ENCODE measurements at regions not wholly inside any gene's neighbourhood (a gene's known extent, or its start where the extent isn't known, plus 50 kb on each side); places are given as distances from the start of the nearest gene placed in this dataset.

DNA sequence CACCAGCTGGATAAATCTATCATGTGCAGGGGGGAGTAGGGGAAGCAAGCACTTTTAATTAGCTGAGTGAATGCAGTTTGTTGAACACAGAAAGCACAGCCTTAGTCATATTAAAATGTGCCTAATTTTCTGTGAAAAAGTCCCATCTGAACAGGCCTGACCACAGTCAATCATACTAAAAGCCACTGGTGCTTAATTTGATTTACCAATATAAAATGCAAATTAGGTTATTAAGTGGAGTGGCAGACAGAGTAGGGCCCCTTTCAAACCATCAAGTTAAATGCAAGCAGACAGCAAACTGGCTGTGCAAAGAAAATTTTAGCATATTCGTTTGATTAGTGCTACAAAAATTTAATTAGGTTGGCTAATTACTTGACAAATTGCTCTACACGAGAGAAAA lies 176.1 kb downstream of the ISL1 start:
- 54% methylated on average over 2 of the region's 2 CpGs for WGBS
- Histone ChIP-seq H3K9me3 (ENCODE audit: control insufficient read depth, low read length) (no peaks in the 10 kb centered on the region), H3K27me3 (ENCODE audit: control insufficient read depth, insufficient read depth) (no peaks in the 10 kb centered on the region), H3K27ac (ENCODE audit: low read length) (no peak overlapping the region), H3K4me1 (ENCODE audit: control insufficient read depth, insufficient read depth, low read length) (no peaks in the 10 kb centered on the region), H3K4me3 (ENCODE audit: low read length) (no peak overlapping the region)
- DNase-seq: no peak
- no peak for ATAC-seq
- intact Hi-C loops (cut with DNase I): no loop called here

- ATAC-seq (no peak), DNase-seq (no peak)
- no peak overlapping the region for H3K27ac ChIP-seq (ENCODE audit: low read length)
- H3K4me1 ChIP-seq (ENCODE audit: control insufficient read depth, insufficient read depth, low read length): no peaks in the 10 kb centered on the region
- H3K27me3 ChIP-seq (ENCODE audit: control insufficient read depth, insufficient read depth): no peaks in the 10 kb centered on the region
- intact Hi-C loops (cut with DNase I): no loop called here
- no peak overlapping the region for H3K4me3 ChIP-seq (ENCODE audit: low read length)
- WGBS: 64% methylated on average over 2 of the region's 2 CpGs
- H3K9me3 ChIP-seq (ENCODE audit: control insufficient read depth, low read length): no peaks in the 10 kb centered on the region
Measured at GRCh38 chr5:51559921-51560658, 176.8 kb downstream of the ISL1 start.

DNA sequence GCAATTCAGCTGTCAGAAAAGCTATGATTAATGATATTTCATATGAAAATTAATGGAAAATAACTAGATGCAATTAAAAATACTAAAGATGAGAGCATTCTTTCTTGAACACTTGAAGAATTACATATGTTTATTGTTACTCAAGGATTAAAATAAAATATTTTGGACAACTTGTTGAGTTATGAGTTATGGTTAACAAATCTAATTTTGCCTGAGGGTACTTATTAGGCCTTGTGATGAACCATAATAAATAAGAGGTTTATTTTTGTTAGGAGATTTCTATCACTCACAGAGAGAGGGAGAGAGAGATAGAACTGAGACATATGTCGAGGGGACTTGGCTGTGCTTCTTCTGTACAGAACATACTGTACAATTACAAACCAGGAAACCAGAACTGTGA lies 183.7 kb downstream of the ISL1 start:
- WGBS: 31% methylated on average over 1 of the region's 1 CpG
- H3K27me3 ChIP-seq (ENCODE audit: control insufficient read depth, insufficient read depth): no peaks in the 10 kb centered on the region
- H3K4me3 ChIP-seq (ENCODE audit: low read length): no peak overlapping the region
- DNase-seq: no peak
- intact Hi-C loops (cut with DNase I): no loop called here
- H3K27ac ChIP-seq (ENCODE audit: low read length): no peak overlapping the region
- no peaks in the 10 kb centered on the region for H3K9me3 ChIP-seq (ENCODE audit: control insufficient read depth, low read length)
- H3K4me1 ChIP-seq (ENCODE audit: control insufficient read depth, insufficient read depth, low read length): no peaks in the 10 kb centered on the region
- no peak for ATAC-seq

DNA sequence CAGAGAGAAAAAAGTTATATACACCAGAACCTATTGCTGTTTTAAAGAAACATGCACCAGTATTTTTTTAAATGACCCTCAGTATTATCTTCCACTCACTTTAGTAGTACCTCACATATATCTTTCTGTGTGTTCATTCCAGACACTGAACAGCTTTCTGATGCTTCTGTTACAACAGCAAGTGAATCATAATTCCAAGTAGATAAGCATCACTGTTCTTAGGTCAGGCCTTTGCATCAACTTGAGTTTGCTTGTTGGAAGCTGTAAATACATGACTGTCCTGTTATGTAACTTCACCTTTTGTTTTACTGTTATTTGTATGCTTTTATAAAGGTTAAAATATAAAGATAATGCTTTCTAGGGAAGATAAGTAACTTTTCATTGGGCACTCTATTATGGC lies 184.4 kb downstream of the ISL1 start:
- DNase-seq (no peak), ATAC-seq (no peak)
- Histone ChIP-seq H3K27ac (ENCODE audit: low read length) (no peak overlapping the region), H3K9me3 (ENCODE audit: control insufficient read depth, low read length) (no peaks in the 10 kb centered on the region), H3K4me3 (ENCODE audit: low read length) (no peak overlapping the region), H3K4me1 (ENCODE audit: control insufficient read depth, insufficient read depth, low read length) (no peaks in the 10 kb centered on the region), H3K27me3 (ENCODE audit: control insufficient read depth, insufficient read depth) (no peaks in the 10 kb centered on the region)
- intact Hi-C loops (cut with DNase I): no loop called here

DNA sequence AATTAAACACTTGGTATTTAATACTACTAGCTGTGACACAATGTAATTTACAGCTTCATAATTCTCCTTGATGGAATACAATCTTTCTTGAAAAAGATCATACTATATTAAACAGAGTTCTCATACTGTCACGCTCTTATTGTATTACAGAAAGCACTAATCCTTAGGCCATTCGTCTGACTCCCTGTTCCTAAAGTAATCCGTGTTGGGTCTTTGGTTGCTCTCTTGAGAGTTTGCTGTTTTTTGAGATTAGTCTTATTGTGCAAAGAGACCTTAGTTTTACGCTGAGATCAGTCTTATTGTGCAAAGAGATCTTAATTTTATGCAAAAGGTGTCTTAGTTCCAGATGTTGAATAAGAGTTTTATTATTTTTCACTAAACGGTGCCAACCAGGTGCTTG lies 190.6 kb downstream of the ISL1 start:
- H3K4me1 ChIP-seq (ENCODE audit: control insufficient read depth, insufficient read depth, low read length): no peaks in the 10 kb centered on the region
- no peak overlapping the region for H3K27ac ChIP-seq (ENCODE audit: low read length)
- H3K4me3 ChIP-seq (ENCODE audit: low read length): no peak overlapping the region
- H3K9me3 ChIP-seq (ENCODE audit: control insufficient read depth, low read length): no peaks in the 10 kb centered on the region
- intact Hi-C loops (cut with DNase I): no loop called here
- 58% methylated on average over 5 of the region's 5 CpGs for WGBS
- ATAC-seq (no peak), DNase-seq (no peak)
- no peaks in the 10 kb centered on the region for H3K27me3 ChIP-seq (ENCODE audit: control insufficient read depth, insufficient read depth)

- no peaks in the 10 kb centered on the region for H3K9me3 ChIP-seq (ENCODE audit: control insufficient read depth, low read length)
- H3K4me3 ChIP-seq (ENCODE audit: low read length): no peak overlapping the region
- 61% methylated on average over 3 of the region's 3 CpGs for WGBS
- DNase-seq (no peak), ATAC-seq (no peak)
- intact Hi-C loops (cut with DNase I): no loop called here
- H3K4me1 ChIP-seq (ENCODE audit: control insufficient read depth, insufficient read depth, low read length): no peaks in the 10 kb centered on the region
- no peak overlapping the region for H3K27ac ChIP-seq (ENCODE audit: low read length)
- no peaks in the 10 kb centered on the region for H3K27me3 ChIP-seq (ENCODE audit: control insufficient read depth, insufficient read depth)
Measured at GRCh38 chr5:51582871-51583394, 199.7 kb downstream of the ISL1 start.

DNA sequence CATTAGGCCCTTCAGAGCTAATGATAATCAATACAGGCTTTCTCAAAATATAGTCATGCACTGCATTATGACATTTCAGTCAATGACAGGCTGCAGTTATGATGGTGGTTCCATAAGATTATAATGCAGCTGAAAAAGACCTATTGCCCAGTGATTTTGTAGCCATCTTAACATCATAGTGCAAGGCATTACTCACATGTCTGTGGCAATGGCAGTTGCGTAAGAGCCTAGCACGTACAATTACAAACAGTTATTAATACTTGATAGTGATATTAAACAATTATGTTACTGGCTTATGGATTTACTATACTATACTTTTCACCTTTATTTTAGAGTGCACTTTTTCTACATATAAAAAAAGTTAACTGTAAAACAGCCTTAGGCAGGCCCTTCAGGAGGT lies 214.8 kb downstream of the ISL1 start:
- Histone ChIP-seq H3K9me3 (ENCODE audit: control insufficient read depth, low read length) (no peaks in the 10 kb centered on the region), H3K4me3 (ENCODE audit: low read length) (no peak overlapping the region), H3K27me3 (ENCODE audit: control insufficient read depth, insufficient read depth) (no peaks in the 10 kb centered on the region), H3K27ac (ENCODE audit: low read length) (no peak overlapping the region), H3K4me1 (ENCODE audit: control insufficient read depth, insufficient read depth, low read length) (no peaks in the 10 kb centered on the region)
- ATAC-seq: no peak
- DNase-seq: no peak
- 44% methylated on average over 2 of the region's 2 CpGs for WGBS
- intact Hi-C loops (cut with DNase I): no loop called here

DNA sequence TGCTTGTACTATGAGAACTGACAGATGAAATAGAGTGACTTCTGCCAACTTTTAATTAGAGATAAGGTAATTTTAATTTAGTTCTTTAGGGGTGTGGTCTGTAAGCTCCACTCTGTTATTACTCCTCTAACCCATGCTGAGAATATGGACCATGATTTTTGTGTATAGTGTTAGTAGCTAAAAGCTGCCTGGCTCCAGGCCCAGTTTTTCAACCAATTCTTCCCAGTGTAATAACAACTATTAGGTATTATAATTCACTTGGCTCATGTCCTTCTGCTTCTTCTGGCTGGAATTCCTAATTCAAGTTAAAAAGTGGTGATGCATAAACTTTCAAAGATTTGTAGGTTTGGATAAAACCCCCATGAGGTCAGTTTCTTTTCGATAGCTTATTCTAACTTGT lies 216.3 kb downstream of the ISL1 start:
- H3K27me3 ChIP-seq (ENCODE audit: control insufficient read depth, insufficient read depth): no peaks in the 10 kb centered on the region
- 68% methylated on average over 1 of the region's 1 CpG for WGBS
- intact Hi-C loops (cut with DNase I): no loop called here
- H3K4me3 ChIP-seq (ENCODE audit: low read length): no peak overlapping the region
- DNase-seq: no peak
- H3K9me3 ChIP-seq (ENCODE audit: control insufficient read depth, low read length): no peaks in the 10 kb centered on the region
- H3K27ac ChIP-seq (ENCODE audit: low read length): no peak overlapping the region
- no peaks in the 10 kb centered on the region for H3K4me1 ChIP-seq (ENCODE audit: control insufficient read depth, insufficient read depth, low read length)
- no peak for ATAC-seq

DNA sequence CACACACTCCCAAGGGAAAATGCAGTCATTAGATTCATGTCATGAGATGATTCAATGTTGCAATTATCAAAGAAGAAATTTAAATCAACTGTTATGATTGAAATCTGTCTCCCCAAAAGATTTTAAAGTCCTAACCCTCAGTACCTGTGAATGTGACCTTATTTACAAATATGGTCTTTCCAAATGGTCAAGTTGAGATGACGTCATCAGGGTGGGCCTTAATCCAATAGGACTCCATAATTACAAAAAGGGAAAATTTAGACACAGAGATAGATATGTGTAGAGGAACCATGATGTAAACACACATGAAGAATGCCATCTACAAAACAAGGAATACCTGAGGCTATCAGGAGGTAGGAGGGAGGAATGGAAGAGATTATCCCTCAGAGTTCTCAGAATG lies 221.1 kb downstream of the ISL1 start:
- Histone ChIP-seq H3K27me3 (ENCODE audit: control insufficient read depth, insufficient read depth) (no peaks in the 10 kb centered on the region), H3K4me3 (ENCODE audit: low read length) (no peak overlapping the region), H3K4me1 (ENCODE audit: control insufficient read depth, insufficient read depth, low read length) (no peaks in the 10 kb centered on the region), H3K9me3 (ENCODE audit: control insufficient read depth, low read length) (no peaks in the 10 kb centered on the region), H3K27ac (ENCODE audit: low read length) (no peak overlapping the region)
- intact Hi-C loops (cut with DNase I): no loop called here
- ATAC-seq: no peak
- WGBS: 34% methylated on average over 1 of the region's 1 CpG
- no peak for DNase-seq

- 86% methylated on average over 5 of the region's 5 CpGs for WGBS
- Histone ChIP-seq H3K9me3 (ENCODE audit: control insufficient read depth, low read length) (no peaks in the 10 kb centered on the region), H3K27me3 (ENCODE audit: control insufficient read depth, insufficient read depth) (no peaks in the 10 kb centered on the region), H3K4me3 (ENCODE audit: low read length) (no peak overlapping the region), H3K27ac (ENCODE audit: low read length) (no peak overlapping the region), H3K4me1 (ENCODE audit: control insufficient read depth, insufficient read depth, low read length) (no peaks in the 10 kb centered on the region)
- ATAC-seq (no peak), DNase-seq (no peak)
- intact Hi-C loops (cut with DNase I): no loop called here
Measured at GRCh38 chr5:51606921-51607320, 223.7 kb downstream of the ISL1 start.

- no peak overlapping the region for H3K4me3 ChIP-seq (ENCODE audit: low read length)
- H3K9me3 ChIP-seq (ENCODE audit: control insufficient read depth, low read length): no peaks in the 10 kb centered on the region
- intact Hi-C loops (cut with DNase I): no loop called here
- H3K27me3 ChIP-seq (ENCODE audit: control insufficient read depth, insufficient read depth): no peaks in the 10 kb centered on the region
- H3K27ac ChIP-seq (ENCODE audit: low read length): no peak overlapping the region
- 75% methylated on average over 2 of the region's 2 CpGs for WGBS
- H3K4me1 ChIP-seq (ENCODE audit: control insufficient read depth, insufficient read depth, low read length): no peaks in the 10 kb centered on the region
- ATAC-seq: no peak
- no peak for DNase-seq
Measured at GRCh38 chr5:51618234-51618633, 235.0 kb downstream of the ISL1 start.

GRCh38 chr5:51621156-51621555 lies 237.9 kb downstream of the ISL1 start:
- no peak for ATAC-seq
- H3K9me3 ChIP-seq (ENCODE audit: control insufficient read depth, low read length): no peaks in the 10 kb centered on the region
- H3K27me3 ChIP-seq (ENCODE audit: control insufficient read depth, insufficient read depth): no peaks in the 10 kb centered on the region
- H3K4me1 ChIP-seq (ENCODE audit: control insufficient read depth, insufficient read depth, low read length): no peaks in the 10 kb centered on the region
- H3K27ac ChIP-seq (ENCODE audit: low read length): no peak overlapping the region
- intact Hi-C loops (cut with DNase I): no loop called here
- no peak overlapping the region for H3K4me3 ChIP-seq (ENCODE audit: low read length)
- 70% methylated on average over 1 of the region's 1 CpG for WGBS
- DNase-seq: no peak

Data from right cardiac atrium (tissue), 5 donors.